ENCODE measurements at regions not wholly inside any gene's neighbourhood (a gene's known extent, or its start where the extent isn't known, plus 50 kb on each side); places are given as distances from the start of the nearest gene placed in this dataset.
"Not testable (repeated sequence)": the region's sequence is repeated elsewhere in the genome, so short reads cannot be mapped to it uniquely, and the experiment has no call there.

DNA sequence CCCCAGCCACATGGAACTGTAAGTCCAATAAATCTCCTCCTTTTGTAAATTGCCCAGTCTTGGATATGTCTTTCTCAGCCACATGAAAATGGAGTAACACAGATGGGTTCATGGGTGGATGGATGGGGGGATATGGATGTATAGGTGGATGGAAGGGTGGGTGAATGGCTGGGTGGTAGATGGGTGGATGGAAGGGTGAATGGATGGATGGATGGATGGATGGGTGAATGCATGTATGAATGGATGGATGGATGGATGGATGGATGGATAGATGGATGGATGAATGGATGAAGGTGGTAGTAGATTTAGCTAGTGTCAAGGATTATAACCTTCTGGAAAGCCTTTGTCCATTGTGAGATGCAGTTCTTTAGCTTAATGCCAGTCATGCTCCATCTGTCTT, 146.1 kb upstream of the ATP2B2 start:
- TF ChIP-seq, protein P1, sequence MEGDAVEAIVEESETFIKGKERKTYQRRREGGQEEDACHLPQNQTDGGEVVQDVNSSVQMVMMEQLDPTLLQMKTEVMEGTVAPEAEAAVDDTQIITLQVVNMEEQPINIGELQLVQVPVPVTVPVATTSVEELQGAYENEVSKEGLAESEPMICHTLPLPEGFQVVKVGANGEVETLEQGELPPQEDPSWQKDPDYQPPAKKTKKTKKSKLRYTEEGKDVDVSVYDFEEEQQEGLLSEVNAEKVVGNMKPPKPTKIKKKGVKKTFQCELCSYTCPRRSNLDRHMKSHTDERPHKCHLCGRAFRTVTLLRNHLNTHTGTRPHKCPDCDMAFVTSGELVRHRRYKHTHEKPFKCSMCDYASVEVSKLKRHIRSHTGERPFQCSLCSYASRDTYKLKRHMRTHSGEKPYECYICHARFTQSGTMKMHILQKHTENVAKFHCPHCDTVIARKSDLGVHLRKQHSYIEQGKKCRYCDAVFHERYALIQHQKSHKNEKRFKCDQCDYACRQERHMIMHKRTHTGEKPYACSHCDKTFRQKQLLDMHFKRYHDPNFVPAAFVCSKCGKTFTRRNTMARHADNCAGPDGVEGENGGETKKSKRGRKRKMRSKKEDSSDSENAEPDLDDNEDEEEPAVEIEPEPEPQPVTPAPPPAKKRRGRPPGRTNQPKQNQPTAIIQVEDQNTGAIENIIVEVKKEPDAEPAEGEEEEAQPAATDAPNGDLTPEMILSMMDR (IDR thresholded peaks at IDR 0.05; ENCODE audit: low read depth, low read length, missing control alignments), result no peak
- DNase-seq (ENCODE audit: low read depth), result no peak
- H3K4me3 ChIP-seq (ENCODE audit: low read depth, low read length), result no peak overlapping the region

DNA sequence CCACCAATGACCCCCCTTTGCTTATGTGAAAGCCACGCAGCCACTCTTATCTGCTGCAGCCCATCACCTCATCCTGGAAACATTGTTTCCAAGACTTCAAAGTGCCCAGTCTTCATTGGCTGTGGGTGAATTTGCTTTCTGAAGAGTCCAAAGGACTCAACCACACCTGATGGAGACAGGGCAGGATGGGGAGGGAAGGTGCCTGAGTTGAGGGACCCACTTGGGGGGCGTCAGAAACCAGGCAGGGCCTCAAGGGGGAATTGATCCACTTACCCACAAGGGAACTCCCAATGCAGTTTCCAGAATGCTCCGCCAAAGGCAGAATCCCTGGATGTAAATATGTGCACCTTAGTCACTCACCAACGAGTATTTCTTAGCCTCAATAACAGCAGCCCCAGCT, 147.9 kb upstream of the ATP2B2 start:
- no peak for DNase-seq (ENCODE audit: low read depth)
- H3K4me3 ChIP-seq (ENCODE audit: low read depth, low read length), result no peak overlapping the region
- TF ChIP-seq, protein P1 (IDR thresholded peaks at IDR 0.05; ENCODE audit: low read depth, low read length, missing control alignments), result no peak

DNA sequence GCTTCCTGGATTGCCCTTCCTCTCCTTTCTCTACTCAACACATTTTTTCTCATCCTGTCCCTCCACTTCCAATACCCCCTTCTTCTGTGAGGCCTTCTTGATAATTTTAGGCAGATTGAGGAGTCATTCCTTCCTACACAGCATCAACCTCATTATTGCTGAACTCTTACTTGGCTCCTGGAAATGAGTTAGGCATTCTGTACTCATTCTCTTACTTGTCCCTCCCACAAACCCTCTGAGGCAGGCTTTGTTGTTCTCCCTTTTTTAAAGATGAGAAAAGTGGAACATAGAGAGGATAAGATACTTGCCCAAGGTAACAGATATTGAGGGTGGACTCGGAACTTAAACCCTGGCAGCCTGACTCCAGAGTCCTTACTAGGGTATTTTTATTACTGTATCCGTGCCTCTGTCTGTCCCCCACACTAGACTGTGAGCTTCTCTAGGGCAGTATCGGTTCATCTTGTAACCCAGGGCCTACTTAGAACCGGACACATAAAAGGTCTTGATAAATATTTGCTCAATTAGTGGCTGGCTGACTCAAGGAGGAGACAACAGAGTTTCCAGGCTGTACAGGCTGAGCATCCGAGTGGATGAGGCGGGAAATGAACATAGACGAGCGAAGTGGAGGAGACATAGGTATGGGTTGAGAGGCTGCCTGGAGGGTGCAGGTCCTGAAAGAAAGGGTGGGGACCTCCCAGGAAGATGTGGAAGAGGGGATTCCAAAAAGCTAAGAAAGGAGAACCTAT, 148.7 kb upstream of the ATP2B2 start:
- H3K4me3 ChIP-seq (ENCODE audit: low read depth, low read length), result no peak overlapping the region
- DNase-seq (ENCODE audit: low read depth), result no peak
- TF ChIP-seq, protein P1 (IDR thresholded peaks at IDR 0.05; ENCODE audit: low read depth, low read length, missing control alignments), result no peak

DNA sequence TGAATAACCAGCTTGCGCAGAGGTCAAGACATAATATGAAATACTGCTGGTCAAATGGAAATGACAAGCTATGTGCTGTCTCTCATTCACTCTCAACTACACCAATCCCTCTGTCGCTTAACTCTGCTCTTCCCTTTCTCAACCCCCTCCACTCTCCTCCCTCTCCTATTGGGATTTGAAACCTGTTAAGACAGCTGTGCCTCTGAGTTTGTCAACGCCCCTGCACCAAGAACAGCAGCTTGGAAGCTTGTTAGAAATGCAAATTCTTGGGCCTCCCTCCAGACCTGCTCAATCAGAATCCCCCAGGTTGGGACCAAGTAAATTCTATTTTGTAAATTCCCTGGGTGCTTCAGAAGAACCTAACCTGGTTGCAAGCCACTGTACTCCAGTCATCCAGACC, 149.7 kb upstream of the ATP2B2 start:
- H3K4me3 ChIP-seq (ENCODE audit: low read depth, low read length), result no peak overlapping the region
- DNase-seq (ENCODE audit: low read depth), result no peak
- TF ChIP-seq, protein P1 (IDR thresholded peaks at IDR 0.05; ENCODE audit: low read depth, low read length, missing control alignments), result no peak

DNA sequence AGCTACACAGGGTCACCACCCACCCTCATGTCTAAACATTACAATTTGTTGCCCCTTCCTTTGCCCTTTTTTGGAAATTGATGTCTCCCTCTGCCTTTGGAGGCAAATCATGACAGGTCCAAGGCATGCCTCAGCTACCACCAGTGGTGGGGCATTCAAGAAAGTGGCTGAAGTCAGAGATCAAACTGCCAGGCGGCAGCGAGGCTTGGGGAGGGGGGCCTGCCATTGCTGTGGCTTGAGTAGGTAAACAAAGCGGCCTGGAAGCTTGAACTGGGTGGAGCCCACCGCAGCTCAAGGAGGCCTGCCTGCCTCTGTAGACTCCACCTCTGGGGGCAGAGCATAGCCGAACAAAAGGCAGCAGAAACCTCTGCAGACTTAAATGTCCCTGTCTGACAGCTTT, 152.0 kb upstream of the ATP2B2 start:
- not testable (repeated sequence) for DNase-seq (ENCODE audit: low read depth)

DNA sequence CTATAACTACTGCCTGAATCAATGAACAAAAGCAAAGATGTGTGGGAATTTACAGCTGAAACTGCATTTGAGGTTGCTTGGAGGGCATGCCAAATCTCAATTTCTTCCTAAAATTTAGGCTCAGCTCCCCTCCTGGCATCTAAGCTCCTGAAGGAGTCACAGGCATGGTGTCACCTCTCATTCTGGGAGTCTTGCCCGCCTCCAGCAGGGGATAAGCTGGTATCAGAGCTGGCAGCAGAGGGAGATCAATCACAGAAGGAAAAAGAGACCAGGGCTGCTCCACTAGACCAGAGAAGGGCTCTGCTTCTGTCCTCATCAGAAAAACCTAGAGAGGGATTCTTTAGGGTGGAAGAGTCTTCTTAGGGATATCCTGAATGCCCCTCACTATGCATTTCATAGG, 150.4 kb upstream of the SLC6A11 start:
- TF ChIP-seq, protein P1 (IDR thresholded peaks at IDR 0.05; ENCODE audit: low read depth, low read length, missing control alignments), result no peak
- no peak for DNase-seq (ENCODE audit: low read depth)

More for the DNA sequence above, 152.0 kb upstream of the ATP2B2 start:
- H3K4me3 ChIP-seq (ENCODE audit: low read depth, low read length), result not testable (repeated sequence)

DNA sequence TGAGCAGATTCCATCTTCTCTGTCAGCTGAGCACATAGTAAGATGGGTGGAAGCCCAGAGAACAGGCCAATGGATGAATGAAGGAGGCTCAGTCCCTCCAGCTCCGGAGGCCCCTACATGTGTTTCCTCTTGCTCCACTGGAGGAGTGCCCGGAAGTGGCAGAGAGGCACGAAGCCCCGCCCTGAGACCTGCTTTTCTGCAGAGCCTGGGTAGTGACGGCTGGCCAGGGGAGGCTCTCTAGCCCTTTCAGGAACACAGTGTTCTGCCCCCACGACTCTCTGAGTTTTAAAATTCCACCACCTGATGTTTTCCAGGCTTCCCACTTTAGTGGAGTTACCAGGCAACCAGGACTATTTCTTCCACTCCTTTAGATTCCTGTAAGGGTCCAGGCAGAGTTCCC, 149.4 kb upstream of the SLC6A11 start:
- DNase-seq (ENCODE audit: low read depth), result no peak
- TF ChIP-seq, protein P1 (IDR thresholded peaks at IDR 0.05; ENCODE audit: low read depth, low read length, missing control alignments), result no peak
- H3K4me3 ChIP-seq (ENCODE audit: low read depth, low read length), result no peak overlapping the region

More for the DNA sequence above, 150.4 kb upstream of the SLC6A11 start:
- H3K4me3 ChIP-seq (ENCODE audit: low read depth, low read length), result no peak overlapping the region

Measured in GM12864 (cell line).